HL-60 (cell line): ENCODE measurements at regions not wholly inside any gene's neighbourhood (a gene's known extent, or its start where the extent isn't known, plus 50 kb on each side); places are given as distances from the start of the nearest gene placed in this dataset.

Experiments
- DNase-seq, 2 experiments: peaks; one replicate each; pipeline ENCODE4 v3.0.0-alpha.2; 2010 to 2020; ENCODE audit warnings: low read depth in 1 of 2, low spot score in 1 of 2
- H3K27ac ChIP-seq: fragments of 250-450 bp; sonication (Bioruptor Pico); replicated peaks from 2 replicates; pipeline ENCODE4 v1.5.1; 2020; ENCODE audit warnings: mild to moderate bottlenecking, moderate library complexity
- H3K27me3 ChIP-seq: fragments of 250-450 bp; sonication (Bioruptor Pico); 2 replicates; pipeline ENCODE4 v1.5.1; 2021; ENCODE audit warnings: mild to moderate bottlenecking, moderate library complexity; ENCODE audit not compliant: insufficient read depth, poor library complexity, severe bottlenecking
- H3K4me3 ChIP-seq: replicated peaks from 2 replicates; pipeline ENCODE4 v1.5.1; 2011; ENCODE audit warnings: mild to moderate bottlenecking, control low read depth, low read length; ENCODE audit not compliant: insufficient read depth
- GABPA ChIP-seq: IDR thresholded peaks from 2 replicates; pipeline ENCODE4 v1.6.1; 2012; ENCODE audit warnings: low read depth
- POLR2AphosphoS5 ChIP-seq: IDR thresholded peaks from 2 replicates; pipeline ENCODE4 v1.6.1; 2012; ENCODE audit warnings: low read depth
- SPI1 ChIP-seq: IDR thresholded peaks from 2 replicates; pipeline ENCODE4 v1.6.1; 2012; ENCODE audit warnings: low read depth, mild to moderate bottlenecking, borderline replicate concordance
- TF ChIP-seq, protein P1 (sequence below): IDR thresholded peaks from one replicate; pipeline ENCODE4 v1.5.1; 2011; ENCODE audit warnings: low read length, control low read depth, inconsistent platforms; ENCODE audit not compliant: insufficient read depth
- TF ChIP-seq, protein P2 (sequence below): IDR thresholded peaks from 2 replicates; pipeline ENCODE4 v1.6.1; 2012; ENCODE audit warnings: low read depth; ENCODE audit not compliant: insufficient replicate concordance

DNA sequence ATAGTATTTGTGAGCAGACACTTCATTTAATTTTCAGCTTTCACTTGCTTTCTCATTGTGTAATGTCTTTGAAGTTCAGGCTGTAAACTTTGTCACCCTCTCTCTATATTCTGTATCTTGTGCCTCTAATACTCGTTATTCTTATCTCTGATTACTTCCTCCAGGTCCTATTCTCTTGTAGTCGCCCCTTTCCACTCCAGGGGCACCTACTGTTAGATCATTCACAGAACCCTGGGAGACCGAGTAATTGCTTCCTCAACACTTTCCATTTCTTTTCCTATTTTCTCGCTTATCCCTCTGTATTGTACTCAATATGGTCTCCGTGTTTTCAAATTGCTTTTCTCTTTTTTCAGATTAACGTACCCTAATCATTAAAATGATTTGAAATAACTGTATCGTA lies 93.9 kb upstream of the TDRD3 start:
- H3K27ac ChIP-seq: no peak overlapping the region
- no peaks in the 10 kb centered on the region for H3K27me3 ChIP-seq
- no peak for DNase-seq
- no peak for TF ChIP-seq POLR2AphosphoS5
- TF ChIP-seq, protein P1, sequence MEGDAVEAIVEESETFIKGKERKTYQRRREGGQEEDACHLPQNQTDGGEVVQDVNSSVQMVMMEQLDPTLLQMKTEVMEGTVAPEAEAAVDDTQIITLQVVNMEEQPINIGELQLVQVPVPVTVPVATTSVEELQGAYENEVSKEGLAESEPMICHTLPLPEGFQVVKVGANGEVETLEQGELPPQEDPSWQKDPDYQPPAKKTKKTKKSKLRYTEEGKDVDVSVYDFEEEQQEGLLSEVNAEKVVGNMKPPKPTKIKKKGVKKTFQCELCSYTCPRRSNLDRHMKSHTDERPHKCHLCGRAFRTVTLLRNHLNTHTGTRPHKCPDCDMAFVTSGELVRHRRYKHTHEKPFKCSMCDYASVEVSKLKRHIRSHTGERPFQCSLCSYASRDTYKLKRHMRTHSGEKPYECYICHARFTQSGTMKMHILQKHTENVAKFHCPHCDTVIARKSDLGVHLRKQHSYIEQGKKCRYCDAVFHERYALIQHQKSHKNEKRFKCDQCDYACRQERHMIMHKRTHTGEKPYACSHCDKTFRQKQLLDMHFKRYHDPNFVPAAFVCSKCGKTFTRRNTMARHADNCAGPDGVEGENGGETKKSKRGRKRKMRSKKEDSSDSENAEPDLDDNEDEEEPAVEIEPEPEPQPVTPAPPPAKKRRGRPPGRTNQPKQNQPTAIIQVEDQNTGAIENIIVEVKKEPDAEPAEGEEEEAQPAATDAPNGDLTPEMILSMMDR: no peak
- TF ChIP-seq, protein P2, sequence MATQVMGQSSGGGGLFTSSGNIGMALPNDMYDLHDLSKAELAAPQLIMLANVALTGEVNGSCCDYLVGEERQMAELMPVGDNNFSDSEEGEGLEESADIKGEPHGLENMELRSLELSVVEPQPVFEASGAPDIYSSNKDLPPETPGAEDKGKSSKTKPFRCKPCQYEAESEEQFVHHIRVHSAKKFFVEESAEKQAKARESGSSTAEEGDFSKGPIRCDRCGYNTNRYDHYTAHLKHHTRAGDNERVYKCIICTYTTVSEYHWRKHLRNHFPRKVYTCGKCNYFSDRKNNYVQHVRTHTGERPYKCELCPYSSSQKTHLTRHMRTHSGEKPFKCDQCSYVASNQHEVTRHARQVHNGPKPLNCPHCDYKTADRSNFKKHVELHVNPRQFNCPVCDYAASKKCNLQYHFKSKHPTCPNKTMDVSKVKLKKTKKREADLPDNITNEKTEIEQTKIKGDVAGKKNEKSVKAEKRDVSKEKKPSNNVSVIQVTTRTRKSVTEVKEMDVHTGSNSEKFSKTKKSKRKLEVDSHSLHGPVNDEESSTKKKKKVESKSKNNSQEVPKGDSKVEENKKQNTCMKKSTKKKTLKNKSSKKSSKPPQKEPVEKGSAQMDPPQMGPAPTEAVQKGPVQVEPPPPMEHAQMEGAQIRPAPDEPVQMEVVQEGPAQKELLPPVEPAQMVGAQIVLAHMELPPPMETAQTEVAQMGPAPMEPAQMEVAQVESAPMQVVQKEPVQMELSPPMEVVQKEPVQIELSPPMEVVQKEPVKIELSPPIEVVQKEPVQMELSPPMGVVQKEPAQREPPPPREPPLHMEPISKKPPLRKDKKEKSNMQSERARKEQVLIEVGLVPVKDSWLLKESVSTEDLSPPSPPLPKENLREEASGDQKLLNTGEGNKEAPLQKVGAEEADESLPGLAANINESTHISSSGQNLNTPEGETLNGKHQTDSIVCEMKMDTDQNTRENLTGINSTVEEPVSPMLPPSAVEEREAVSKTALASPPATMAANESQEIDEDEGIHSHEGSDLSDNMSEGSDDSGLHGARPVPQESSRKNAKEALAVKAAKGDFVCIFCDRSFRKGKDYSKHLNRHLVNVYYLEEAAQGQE: no peak
- no peak for TF ChIP-seq SPI1
- no peak for TF ChIP-seq GABPA
- no peak overlapping the region for H3K4me3 ChIP-seq

DNA sequence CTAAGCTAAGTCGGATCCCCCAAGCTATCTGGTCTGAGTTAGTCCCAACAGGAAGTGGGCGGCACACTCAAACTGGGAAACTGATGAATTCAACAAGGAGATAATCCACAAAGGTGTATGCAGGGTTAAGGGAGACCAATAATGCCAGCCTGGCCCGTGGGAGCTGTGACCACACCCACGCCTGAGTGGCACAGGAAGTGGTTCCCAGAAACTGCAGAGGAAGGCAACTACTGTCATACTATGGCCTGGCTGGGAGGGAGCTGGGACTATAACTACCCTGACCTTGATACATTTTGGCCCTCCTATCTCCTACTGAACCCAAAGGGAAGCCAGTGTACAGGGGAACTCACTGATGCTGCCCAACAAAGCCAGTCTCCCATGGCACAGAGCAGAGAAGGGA lies 85.5 kb upstream of the TDRD3 start:
- no peak overlapping the region for H3K27ac ChIP-seq
- DNase-seq: no peak
- TF ChIP-seq, protein P1: no peak
- TF ChIP-seq, protein P2: no peak
- no peak for TF ChIP-seq SPI1
- no peak for TF ChIP-seq POLR2AphosphoS5
- TF ChIP-seq GABPA: no peak
- H3K4me3 ChIP-seq: no peak overlapping the region
- no peaks in the 10 kb centered on the region for H3K27me3 ChIP-seq

DNA sequence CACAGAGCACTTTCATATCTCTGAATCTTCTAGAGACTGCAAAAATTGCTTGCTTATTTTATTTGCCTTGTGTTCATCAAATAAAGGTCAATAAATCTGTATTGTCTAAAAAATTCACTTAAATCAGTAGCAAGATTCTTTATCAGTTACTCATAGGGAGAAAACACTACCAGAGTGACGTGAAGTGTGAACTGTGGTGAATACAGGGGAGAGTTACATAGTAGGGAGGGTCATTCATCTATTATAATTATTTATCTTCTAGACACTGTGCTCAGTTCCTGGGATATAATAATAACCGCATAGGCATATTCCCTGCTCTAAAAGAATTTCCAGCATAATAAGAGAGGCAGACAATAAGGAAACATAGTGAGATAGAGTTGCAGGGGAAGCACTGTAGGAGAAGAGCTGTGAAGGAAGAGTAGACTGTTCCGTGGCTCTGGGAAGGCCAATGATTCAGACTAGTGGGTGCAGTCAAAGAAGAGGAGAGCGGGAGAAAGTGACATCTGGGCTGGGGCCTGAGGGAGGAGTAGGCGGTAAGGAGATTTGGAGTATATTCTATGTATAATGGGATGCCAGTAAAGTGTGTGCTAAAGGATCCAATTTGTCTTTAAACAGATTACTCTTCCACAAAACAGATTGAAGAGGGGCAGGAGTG lies 84.0 kb upstream of the TDRD3 start:
- Histone ChIP-seq H3K27ac (no peak overlapping the region), H3K27me3 (no peaks in the 10 kb centered on the region), H3K4me3 (no peak overlapping the region)
- no peak for DNase-seq
- TF ChIP-seq, protein P2: no peak
- TF ChIP-seq SPI1 (no peak), GABPA (no peak), POLR2AphosphoS5 (no peak)
- TF ChIP-seq, protein P1: no peak
